ENCODE measurements at regions not wholly inside any gene's neighbourhood (a gene's known extent, or its start where the extent isn't known, plus 50 kb on each side); places are given as distances from the start of the nearest gene placed in this dataset.

DNA sequence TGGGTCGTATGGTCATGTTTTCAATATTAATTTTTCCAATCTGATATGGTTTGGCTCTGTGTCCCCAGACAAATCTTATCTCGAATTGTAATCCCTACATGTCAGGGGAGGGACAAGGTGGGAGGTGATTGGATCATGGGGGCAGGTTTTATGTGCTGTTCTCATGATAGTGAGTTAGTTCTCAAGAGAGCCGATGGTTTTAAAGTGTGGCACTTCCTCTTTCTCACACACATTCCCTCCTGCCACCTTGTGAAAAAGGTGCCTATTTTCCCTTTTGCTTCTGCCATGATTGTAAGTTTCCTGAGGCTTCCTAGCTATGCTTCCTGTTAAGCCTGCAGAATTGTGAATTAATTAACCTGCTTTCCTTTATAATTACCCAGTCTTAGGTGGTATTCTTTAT, 309.1 kb upstream of the GRIN3A start:
- Histone ChIP-seq H3K36me3 (ENCODE audit: control insufficient read depth, insufficient read depth, low read length) (no peaks in the 10 kb centered on the region), H3K27me3 (replicated peaks; ENCODE audit: control insufficient read depth, insufficient read depth, low read length) (no peaks in the 10 kb centered on the region), H3K4me3 (replicated peaks; ENCODE audit: low read depth, low read length) (no peak overlapping the region)
- TF ChIP-seq, protein P1, sequence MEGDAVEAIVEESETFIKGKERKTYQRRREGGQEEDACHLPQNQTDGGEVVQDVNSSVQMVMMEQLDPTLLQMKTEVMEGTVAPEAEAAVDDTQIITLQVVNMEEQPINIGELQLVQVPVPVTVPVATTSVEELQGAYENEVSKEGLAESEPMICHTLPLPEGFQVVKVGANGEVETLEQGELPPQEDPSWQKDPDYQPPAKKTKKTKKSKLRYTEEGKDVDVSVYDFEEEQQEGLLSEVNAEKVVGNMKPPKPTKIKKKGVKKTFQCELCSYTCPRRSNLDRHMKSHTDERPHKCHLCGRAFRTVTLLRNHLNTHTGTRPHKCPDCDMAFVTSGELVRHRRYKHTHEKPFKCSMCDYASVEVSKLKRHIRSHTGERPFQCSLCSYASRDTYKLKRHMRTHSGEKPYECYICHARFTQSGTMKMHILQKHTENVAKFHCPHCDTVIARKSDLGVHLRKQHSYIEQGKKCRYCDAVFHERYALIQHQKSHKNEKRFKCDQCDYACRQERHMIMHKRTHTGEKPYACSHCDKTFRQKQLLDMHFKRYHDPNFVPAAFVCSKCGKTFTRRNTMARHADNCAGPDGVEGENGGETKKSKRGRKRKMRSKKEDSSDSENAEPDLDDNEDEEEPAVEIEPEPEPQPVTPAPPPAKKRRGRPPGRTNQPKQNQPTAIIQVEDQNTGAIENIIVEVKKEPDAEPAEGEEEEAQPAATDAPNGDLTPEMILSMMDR (IDR thresholded peaks at IDR 0.05; ENCODE audit: insufficient read depth, low read length, poor library complexity, severe bottlenecking) = no peak
- no peak for DNase-seq (ENCODE audit: extremely low read depth, insufficient read length)

GRCh38 chr9:102044133-102044532, 305.7 kb upstream of the GRIN3A start:
- H3K4me3 ChIP-seq (replicated peaks; ENCODE audit: low read depth, low read length) = no peak overlapping the region
- DNase-seq (ENCODE audit: extremely low read depth, insufficient read length) = no peak
- H3K27me3 ChIP-seq (replicated peaks; ENCODE audit: control insufficient read depth, insufficient read depth, low read length) = no peaks in the 10 kb centered on the region
- TF ChIP-seq, protein P1 (IDR thresholded peaks at IDR 0.05; ENCODE audit: insufficient read depth, low read length, poor library complexity, severe bottlenecking) = no peak
- no peaks in the 10 kb centered on the region for H3K36me3 ChIP-seq (ENCODE audit: control insufficient read depth, insufficient read depth, low read length)

DNA sequence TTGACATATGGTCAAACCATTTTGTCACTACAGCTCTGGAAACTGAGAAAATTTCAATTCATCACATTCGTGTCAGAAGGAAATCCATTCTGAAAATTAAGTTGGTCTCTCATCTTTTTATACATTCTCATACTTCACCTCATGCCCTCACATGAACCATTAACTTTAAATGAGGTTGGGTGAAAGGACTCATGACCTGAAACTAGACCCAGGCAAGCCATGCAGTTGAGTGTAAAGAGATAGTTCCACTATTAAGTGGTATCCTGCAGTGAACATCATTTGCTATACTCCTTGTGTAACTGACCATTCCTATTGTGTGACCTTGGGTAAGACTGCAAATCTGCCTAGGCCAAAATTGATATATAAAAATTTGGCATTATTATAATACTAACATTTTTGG, 299.6 kb upstream of the GRIN3A start:
- H3K27me3 ChIP-seq (replicated peaks; ENCODE audit: control insufficient read depth, insufficient read depth, low read length) = no peaks in the 10 kb centered on the region

DNA sequence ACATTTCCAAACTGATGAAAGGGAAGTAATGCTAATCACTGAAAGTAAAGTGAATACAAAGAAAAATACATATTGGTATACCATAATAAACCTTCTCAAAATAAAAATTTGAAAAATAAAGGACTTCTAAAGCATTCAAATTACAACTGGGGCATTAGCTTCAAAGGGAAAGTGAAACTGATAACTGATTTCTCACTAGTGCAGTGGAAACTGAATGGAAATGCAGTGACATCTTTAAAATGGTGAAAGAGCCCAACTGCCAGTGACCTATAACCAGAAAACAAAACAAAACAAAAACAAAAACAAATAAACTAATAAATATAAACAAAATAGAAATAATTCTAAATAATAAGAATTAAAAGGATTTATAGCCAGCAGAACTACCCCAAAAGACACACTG, 297.5 kb upstream of the GRIN3A start:
- no peaks in the 10 kb centered on the region for H3K27me3 ChIP-seq (replicated peaks; ENCODE audit: control insufficient read depth, insufficient read depth, low read length)
- TF ChIP-seq, protein P1 (IDR thresholded peaks at IDR 0.05; ENCODE audit: insufficient read depth, low read length, poor library complexity, severe bottlenecking) = no peak
- no peak for DNase-seq (ENCODE audit: extremely low read depth, insufficient read length)
- no peaks in the 10 kb centered on the region for H3K36me3 ChIP-seq (ENCODE audit: control insufficient read depth, insufficient read depth, low read length)
- no peak overlapping the region for H3K4me3 ChIP-seq (replicated peaks; ENCODE audit: low read depth, low read length)

More for the DNA sequence above, 299.6 kb upstream of the GRIN3A start:
- H3K4me3 ChIP-seq (replicated peaks; ENCODE audit: low read depth, low read length) = no peak overlapping the region
- no peak for DNase-seq (ENCODE audit: extremely low read depth, insufficient read length)
- TF ChIP-seq, protein P1 (IDR thresholded peaks at IDR 0.05; ENCODE audit: insufficient read depth, low read length, poor library complexity, severe bottlenecking) = no peak
- no peaks in the 10 kb centered on the region for H3K36me3 ChIP-seq (ENCODE audit: control insufficient read depth, insufficient read depth, low read length)

GRCh38 chr9:102032614-102033013, 294.2 kb upstream of the GRIN3A start:
- no peak for DNase-seq (ENCODE audit: extremely low read depth, insufficient read length)
- TF ChIP-seq, protein P1 (IDR thresholded peaks at IDR 0.05; ENCODE audit: insufficient read depth, low read length, poor library complexity, severe bottlenecking) = no peak

DNA sequence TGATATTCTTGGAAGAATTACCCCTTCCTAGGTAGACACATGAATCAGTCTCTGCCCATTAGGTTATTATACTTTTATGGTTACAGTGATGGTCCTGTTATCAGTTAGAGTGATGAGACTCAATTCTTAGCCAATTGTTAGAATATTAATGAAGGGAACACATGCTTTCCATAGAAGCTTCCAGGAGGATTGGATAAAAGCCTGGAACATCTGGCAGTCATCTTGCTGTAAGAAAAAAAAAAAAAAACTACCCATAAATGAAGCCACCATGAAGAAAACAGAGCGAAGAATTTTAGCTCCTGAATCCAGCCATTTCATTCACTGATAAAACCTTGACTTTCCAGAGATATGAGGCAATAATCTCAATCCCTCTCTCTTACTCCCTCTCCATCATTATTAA, 262.5 kb upstream of the GRIN3A start:
- H3K36me3 ChIP-seq (ENCODE audit: control insufficient read depth, insufficient read depth, low read length) = no peaks in the 10 kb centered on the region
- TF ChIP-seq, protein P1 (IDR thresholded peaks at IDR 0.05; ENCODE audit: insufficient read depth, low read length, poor library complexity, severe bottlenecking) = no peak

More at GRCh38 chr9:102032614-102033013, 294.2 kb upstream of the GRIN3A start:
- Histone ChIP-seq H3K36me3 (ENCODE audit: control insufficient read depth, insufficient read depth, low read length) (no peaks in the 10 kb centered on the region), H3K27me3 (replicated peaks; ENCODE audit: control insufficient read depth, insufficient read depth, low read length) (no peaks in the 10 kb centered on the region), H3K4me3 (replicated peaks; ENCODE audit: low read depth, low read length) (no peak overlapping the region)

More for the DNA sequence above, 262.5 kb upstream of the GRIN3A start:
- no peak for DNase-seq (ENCODE audit: extremely low read depth, insufficient read length)
- Histone ChIP-seq H3K4me3 (replicated peaks; ENCODE audit: low read depth, low read length) (no peak overlapping the region), H3K27me3 (replicated peaks; ENCODE audit: control insufficient read depth, insufficient read depth, low read length) (no peaks in the 10 kb centered on the region)

All from GM06990 (cell line).